ENCODE measurements at regions not wholly inside any gene's neighbourhood (a gene's known extent, or its start where the extent isn't known, plus 50 kb on each side); places are given as distances from the start of the nearest gene placed in this dataset.

DNA sequence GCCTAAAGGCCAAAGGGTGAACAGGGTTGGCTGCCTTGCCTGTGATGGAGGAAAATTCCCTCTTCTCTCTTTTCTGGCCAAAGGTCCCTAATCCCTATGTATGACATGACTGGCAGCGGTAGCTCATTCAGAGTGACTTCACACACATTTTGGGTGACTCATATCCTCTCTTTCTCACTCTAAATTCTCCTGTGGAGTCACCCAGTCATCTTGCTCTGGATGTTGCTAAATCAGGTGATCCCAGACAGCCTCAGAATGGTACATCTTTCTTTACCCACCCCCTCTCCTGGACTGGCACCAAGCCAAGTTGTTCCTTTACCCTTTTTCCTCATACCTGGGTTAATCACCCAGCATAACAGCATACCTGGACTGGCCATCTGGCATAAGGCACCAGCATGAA lies 77.2 kb downstream of the NEURL3 start:
- no peaks in the 10 kb centered on the region for H3K36me3 ChIP-seq (ENCODE audit: control insufficient read depth, insufficient read depth, low read length)
- FAIRE-seq = peak; percentile 98
- TF ChIP-seq CTCF (IDR thresholded peaks at IDR 0.05; ENCODE audit: insufficient read depth, low read length, severe bottlenecking) = no peak
- H3K4me3 ChIP-seq (ENCODE audit: low read depth, low read length) = no peak overlapping the region
- peak; percentile 100 for DNase-seq (ENCODE audit: low read depth)
- H3K27me3 ChIP-seq (ENCODE audit: control insufficient read depth, insufficient read depth, low read length) = no peaks in the 10 kb centered on the region

DNA sequence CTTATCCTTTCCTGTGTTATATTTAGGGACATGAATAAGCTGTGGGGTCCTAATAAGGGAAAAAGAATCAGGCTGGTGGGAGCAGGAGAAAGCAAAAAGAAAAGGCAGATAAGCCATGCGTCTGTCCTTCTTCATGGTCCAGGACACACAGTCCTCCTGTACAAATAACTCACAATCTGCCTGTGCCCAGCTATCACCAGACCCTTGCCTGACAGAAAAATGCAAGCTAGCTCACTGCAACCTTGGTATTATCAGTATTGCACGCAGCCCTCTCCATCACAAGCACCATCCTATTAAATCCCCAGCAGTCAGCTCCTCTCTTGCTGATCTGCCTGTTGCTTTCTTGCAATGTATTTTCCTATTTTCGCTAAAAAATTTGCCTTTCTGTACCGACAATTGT lies 78.0 kb downstream of the NEURL3 start:
- TF ChIP-seq CTCF (IDR thresholded peaks at IDR 0.05; ENCODE audit: insufficient read depth, low read length, severe bottlenecking) = no peak
- FAIRE-seq (no peak), DNase-seq (ENCODE audit: low read depth) (no peak)
- H3K4me3 ChIP-seq (ENCODE audit: low read depth, low read length) = no peak overlapping the region
- H3K27me3 ChIP-seq (ENCODE audit: control insufficient read depth, insufficient read depth, low read length) = no peaks in the 10 kb centered on the region
- H3K36me3 ChIP-seq (ENCODE audit: control insufficient read depth, insufficient read depth, low read length) = no peaks in the 10 kb centered on the region

DNA sequence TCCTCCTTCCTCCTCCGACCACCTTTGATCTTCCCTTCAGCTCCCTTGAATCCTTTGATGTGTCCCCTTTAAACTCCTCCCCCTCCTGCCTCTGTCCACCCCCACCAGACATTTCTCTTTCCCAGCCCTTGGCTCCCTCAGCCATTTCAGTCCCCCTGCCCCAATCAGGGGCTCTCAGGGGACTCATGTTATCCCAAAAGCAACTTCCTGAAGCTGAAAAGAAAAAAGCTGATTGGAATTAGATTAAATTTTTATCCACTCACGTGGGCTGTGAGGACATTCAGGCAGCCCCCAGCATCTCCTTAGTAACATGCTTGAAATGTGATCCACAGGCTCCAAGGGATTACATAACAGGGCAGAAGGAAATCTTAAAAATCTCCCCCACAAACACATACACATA lies 81.3 kb downstream of the NEURL3 start:
- Histone ChIP-seq H3K4me3 (ENCODE audit: low read depth, low read length) (no peak overlapping the region), H3K36me3 (ENCODE audit: control insufficient read depth, insufficient read depth, low read length) (no peaks in the 10 kb centered on the region), H3K27me3 (ENCODE audit: control insufficient read depth, insufficient read depth, low read length) (no peaks in the 10 kb centered on the region)
- no peak for TF ChIP-seq CTCF (IDR thresholded peaks at IDR 0.05; ENCODE audit: insufficient read depth, low read length, severe bottlenecking)
- no peak for FAIRE-seq
- DNase-seq (ENCODE audit: low read depth) = peak; percentile 20

Data from bronchial epithelial cell (primary cell).